ENCODE measurements at regions not wholly inside any gene's neighbourhood (a gene's known extent, or its start where the extent isn't known, plus 50 kb on each side); places are given as distances from the start of the nearest gene placed in this dataset.

- DNase-seq, result no peak
These were observed 517.5 kb downstream of the EFNA5 start for GRCh38 chr5:107153283-107153682.

GRCh38 chr5:107149243-107150005 is 521.3 kb downstream of the EFNA5 start:
- no peak for DNase-seq

- DNase-seq, result no peak
These were observed 523.1 kb downstream of the EFNA5 start for GRCh38 chr5:107147589-107147988.

- no peak for DNase-seq
These were observed 523.8 kb downstream of the EFNA5 start for GRCh38 chr5:107146901-107147300.

GRCh38 chr5:107135391-107135790 is 535.3 kb downstream of the EFNA5 start:
- no peak for DNase-seq

- no peak for DNase-seq
These were observed 535.8 kb downstream of the EFNA5 start for GRCh38 chr5:107134931-107135330.

- no peak for DNase-seq
These were observed 541.7 kb downstream of the EFNA5 start for GRCh38 chr5:107129051-107129450.

- no peak for DNase-seq
These were observed 542.9 kb downstream of the EFNA5 start for GRCh38 chr5:107127878-107128277.

- no peak for DNase-seq
These were observed 544.4 kb downstream of the EFNA5 start for GRCh38 chr5:107126341-107126740.

GRCh38 chr5:107124376-107124775 is 546.4 kb downstream of the EFNA5 start:
- DNase-seq, result no peak

- DNase-seq, result no peak
These were observed 547.7 kb downstream of the EFNA5 start for GRCh38 chr5:107123014-107123413.

- no peak for DNase-seq
These were observed 548.8 kb downstream of the EFNA5 start for GRCh38 chr5:107121793-107122519.

GRCh38 chr5:107119656-107120055 is 551.1 kb downstream of the EFNA5 start:
- no peak for DNase-seq

- no peak for DNase-seq
These were observed 552.3 kb downstream of the EFNA5 start for GRCh38 chr5:107118184-107119019.

- DNase-seq, result peak in 6 of 58 donors; percentile 2 to 41 (median 7)
These were observed 558.5 kb downstream of the EFNA5 start for GRCh38 chr5:107112216-107112615.

GRCh38 chr5:107104040-107104995 is 566.4 kb downstream of the EFNA5 start:
- no peak for DNase-seq

GRCh38 chr5:107103522-107103921 is 567.2 kb downstream of the EFNA5 start:
- DNase-seq, result no peak

- DNase-seq, result no peak
These were observed 570.6 kb downstream of the EFNA5 start for GRCh38 chr5:107100121-107100520.

GRCh38 chr5:107099506-107099905 is 571.2 kb downstream of the EFNA5 start:
- DNase-seq, result no peak

GRCh38 chr5:107092695-107093094 is 578.0 kb downstream of the EFNA5 start:
- DNase-seq, result no peak

GRCh38 chr5:107090506-107090905 is 580.2 kb downstream of the EFNA5 start:
- DNase-seq, result peak in 1 of 58 donors; percentile 27

Measured in anterior cingulate cortex (tissue), 58 donors.